ENCODE measurements at regions not wholly inside any gene's neighbourhood (a gene's known extent, or its start where the extent isn't known, plus 50 kb on each side); places are given as distances from the start of the nearest gene placed in this dataset.

GRCh38 chr6:12467706-12468670 lies 177.8 kb downstream of the EDN1 start:
- H3K27ac Mint-ChIP-seq = no peak overlapping the region
- no peaks in the 10 kb centered on the region for H3K27me3 Mint-ChIP-seq
- no peak overlapping the region for H3K4me3 Mint-ChIP-seq
- H3K36me3 Mint-ChIP-seq = no peaks in the 10 kb centered on the region
- no peaks in the 10 kb centered on the region for H3K9me3 Mint-ChIP-seq
- no peak for DNase-seq
- CTCF ChIA-PET = no interaction called here
- no peaks in the 10 kb centered on the region for H3K4me1 Mint-ChIP-seq

- CTCF ChIA-PET = no interaction called here
- DNase-seq = no peak
- H3K9me3 Mint-ChIP-seq = no peaks in the 10 kb centered on the region
Observed at GRCh38 chr6:12472601-12473038, 182.5 kb downstream of the EDN1 start.

GRCh38 chr6:12473494-12473893 lies 183.3 kb downstream of the EDN1 start:
- no peak for DNase-seq
- no peaks in the 10 kb centered on the region for H3K4me1 Mint-ChIP-seq
- no peaks in the 10 kb centered on the region for H3K36me3 Mint-ChIP-seq
- H3K27ac Mint-ChIP-seq = no peak overlapping the region
- CTCF ChIA-PET = no interaction called here
- no peaks in the 10 kb centered on the region for H3K9me3 Mint-ChIP-seq
- no peak overlapping the region for H3K4me3 Mint-ChIP-seq
- no peaks in the 10 kb centered on the region for H3K27me3 Mint-ChIP-seq

More at GRCh38 chr6:12472601-12473038, 182.5 kb downstream of the EDN1 start:
- H3K27ac Mint-ChIP-seq = no peak overlapping the region
- H3K4me3 Mint-ChIP-seq = no peak overlapping the region
- no peaks in the 10 kb centered on the region for H3K36me3 Mint-ChIP-seq
- H3K4me1 Mint-ChIP-seq = no peaks in the 10 kb centered on the region
- H3K27me3 Mint-ChIP-seq = no peaks in the 10 kb centered on the region

DNA sequence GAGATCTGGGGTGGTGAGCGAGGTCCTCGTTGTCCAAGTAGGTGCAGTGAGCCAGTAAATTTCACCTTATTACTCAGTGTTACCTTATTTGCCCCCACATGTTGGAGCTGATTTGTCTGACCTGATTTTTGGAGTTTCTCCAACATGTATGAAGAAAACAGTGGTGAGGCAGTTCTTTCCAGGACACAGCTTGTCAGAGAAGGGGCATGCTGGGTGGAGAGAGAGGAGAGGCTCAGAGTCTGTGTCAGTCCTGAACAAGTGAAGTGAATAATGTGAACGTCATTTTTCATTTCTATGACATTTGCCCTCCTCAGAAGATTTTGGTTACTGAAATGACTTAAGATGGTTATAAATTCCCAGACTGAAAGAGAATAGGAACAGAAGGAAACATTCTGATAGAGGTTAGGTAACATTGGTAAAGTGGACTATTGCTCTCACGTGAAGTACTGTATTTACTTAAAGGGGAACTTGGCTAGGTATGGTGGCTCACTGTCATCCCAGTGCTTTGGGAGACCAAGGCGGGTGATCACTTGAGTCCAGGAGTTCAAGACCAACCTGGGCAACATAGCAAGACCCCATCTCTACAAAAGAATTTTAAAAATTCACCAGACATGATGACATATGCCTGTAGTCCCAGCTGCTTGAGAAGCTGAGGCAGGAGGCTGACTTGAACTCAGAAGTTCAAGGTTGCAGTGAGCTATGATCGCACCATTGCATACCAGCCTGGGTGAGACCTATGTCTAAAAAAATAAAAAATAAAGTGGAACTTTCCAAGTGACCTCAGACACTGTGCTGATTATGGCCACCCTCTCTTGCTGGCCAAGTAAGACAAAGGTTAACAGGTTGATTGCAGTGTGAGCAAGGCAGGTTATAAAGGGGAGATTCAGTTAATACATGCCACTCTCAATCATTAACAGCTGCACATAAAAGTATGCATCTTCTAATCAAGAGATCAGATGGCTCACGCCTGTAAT lies 184.3 kb downstream of the EDN1 start:
- no peaks in the 10 kb centered on the region for H3K27me3 Mint-ChIP-seq
- no peak overlapping the region for H3K27ac Mint-ChIP-seq
- H3K9me3 Mint-ChIP-seq = no peaks in the 10 kb centered on the region
- no peak for DNase-seq
- H3K36me3 Mint-ChIP-seq = no peaks in the 10 kb centered on the region
- no peak overlapping the region for H3K4me3 Mint-ChIP-seq
- CTCF ChIA-PET = no interaction called here
- H3K4me1 Mint-ChIP-seq = no peaks in the 10 kb centered on the region

DNA sequence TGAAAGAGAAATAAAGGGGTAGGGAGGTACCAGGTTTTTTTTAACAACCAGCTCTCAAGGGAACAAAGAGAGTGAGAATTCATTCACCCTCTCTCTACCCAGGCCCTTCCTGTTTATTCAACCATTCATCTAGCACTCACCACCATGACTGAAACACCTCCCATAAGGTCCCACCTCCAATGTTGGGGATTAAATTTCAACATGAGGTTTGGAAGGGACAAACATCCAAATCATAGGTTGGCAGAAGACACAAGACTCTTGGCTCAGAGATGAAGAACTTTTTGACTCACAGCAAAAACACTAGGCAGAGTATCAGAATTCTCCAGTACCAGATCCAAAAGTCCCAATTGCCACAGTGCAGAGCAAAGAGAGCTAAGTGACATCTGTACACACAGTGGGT lies 186.3 kb downstream of the EDN1 start:
- Mint-ChIP-seq H3K27me3 (no peaks in the 10 kb centered on the region), H3K4me1 (no peaks in the 10 kb centered on the region)
- CTCF ChIA-PET = no interaction called here

GRCh38 chr6:12477616-12478015 lies 187.5 kb downstream of the EDN1 start:
- Mint-ChIP-seq H3K9me3 (no peaks in the 10 kb centered on the region), H3K27me3 (no peaks in the 10 kb centered on the region), H3K27ac (no peak overlapping the region), H3K36me3 (no peaks in the 10 kb centered on the region), H3K4me3 (no peak overlapping the region), H3K4me1 (no peaks in the 10 kb centered on the region)
- no peak for DNase-seq
- CTCF ChIA-PET = interaction anchor here (0.7 kb wide), 1 partner anchor 9 kb away, joined by 3 read pairs; no protein-coding TSS in a partner anchor

More for the DNA sequence above, 186.3 kb downstream of the EDN1 start:
- H3K4me3 Mint-ChIP-seq = no peak overlapping the region
- no peak overlapping the region for H3K27ac Mint-ChIP-seq
- H3K9me3 Mint-ChIP-seq = no peaks in the 10 kb centered on the region
- no peaks in the 10 kb centered on the region for H3K36me3 Mint-ChIP-seq
- DNase-seq = no peak

DNA sequence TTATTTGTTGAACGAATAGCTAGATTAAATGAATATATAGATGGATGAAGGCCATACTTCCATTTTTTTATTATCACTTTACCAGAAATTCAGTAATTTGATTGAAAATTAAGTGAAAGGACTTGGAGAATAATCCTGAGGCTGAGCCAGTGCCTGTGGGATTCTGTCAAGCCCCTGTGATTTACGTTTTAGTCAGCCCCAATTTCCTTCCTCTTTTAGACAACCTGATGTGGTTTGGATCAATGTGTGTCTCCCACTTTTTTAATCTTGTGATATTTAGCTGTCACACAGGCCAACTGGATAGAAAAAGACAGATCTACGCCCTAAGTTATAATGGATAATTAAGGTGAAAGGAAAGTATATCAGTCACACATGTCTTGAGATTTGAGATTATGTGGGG lies 188.8 kb downstream of the EDN1 start:
- Mint-ChIP-seq H3K4me1 (peaks cover 4% of the 10 kb centered on the region), H3K36me3 (no peaks in the 10 kb centered on the region), H3K9me3 (no peaks in the 10 kb centered on the region), H3K27me3 (no peaks in the 10 kb centered on the region), H3K27ac (no peak overlapping the region), H3K4me3 (no peak overlapping the region)
- CTCF ChIA-PET = no interaction called here
- no peak for DNase-seq

DNA sequence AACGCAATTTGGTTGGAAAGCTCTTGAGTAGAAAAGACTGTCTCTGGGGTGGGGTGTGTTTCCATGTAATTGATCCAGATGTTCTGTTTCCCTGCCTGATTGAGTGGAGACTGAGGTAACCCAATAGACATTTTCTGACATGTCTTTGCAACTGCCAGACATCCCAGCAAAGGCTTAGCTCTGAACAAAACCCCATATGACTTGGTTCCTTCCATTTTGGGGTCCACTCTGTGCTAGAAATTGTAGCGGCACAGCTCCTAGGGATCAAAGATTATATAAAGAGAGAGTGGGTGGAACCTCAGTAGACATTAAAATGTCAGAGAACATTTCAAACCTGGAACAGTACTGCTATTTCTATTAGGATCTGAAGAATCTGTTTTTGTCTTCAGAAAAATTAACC lies 189.3 kb downstream of the EDN1 start:
- DNase-seq = no peak
- Mint-ChIP-seq H3K27ac (no peak overlapping the region), H3K36me3 (no peaks in the 10 kb centered on the region)

DNA sequence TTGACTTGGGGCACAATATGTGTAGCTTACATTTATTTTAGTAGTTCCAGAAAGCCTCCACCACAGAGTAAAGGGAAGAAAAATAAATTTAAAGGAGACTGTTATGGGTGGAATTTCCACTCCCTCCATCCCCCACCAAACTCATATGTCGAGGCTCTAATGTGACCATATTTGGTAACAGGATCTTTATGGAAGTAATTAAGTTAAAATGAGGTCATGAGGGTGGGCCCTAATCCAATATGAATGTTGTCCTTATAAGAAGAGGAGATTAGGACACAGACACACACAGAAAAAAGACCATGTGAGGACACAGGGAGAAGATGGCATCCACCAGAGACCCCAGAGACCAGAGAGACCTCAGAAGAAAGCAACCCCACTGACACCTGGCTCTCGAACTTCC lies 189.7 kb downstream of the EDN1 start:
- DNase-seq = no peak
- Mint-ChIP-seq H3K4me1 (peaks cover 4% of the 10 kb centered on the region), H3K27me3 (no peaks in the 10 kb centered on the region), H3K27ac (no peak overlapping the region), H3K36me3 (no peaks in the 10 kb centered on the region), H3K9me3 (no peaks in the 10 kb centered on the region), H3K4me3 (no peak overlapping the region)
- CTCF ChIA-PET = no interaction called here

More for the DNA sequence above, 189.3 kb downstream of the EDN1 start:
- Mint-ChIP-seq H3K9me3 (no peaks in the 10 kb centered on the region), H3K4me1 (peaks cover 4% of the 10 kb centered on the region), H3K27me3 (no peaks in the 10 kb centered on the region), H3K4me3 (no peak overlapping the region)
- CTCF ChIA-PET = no interaction called here

DNA sequence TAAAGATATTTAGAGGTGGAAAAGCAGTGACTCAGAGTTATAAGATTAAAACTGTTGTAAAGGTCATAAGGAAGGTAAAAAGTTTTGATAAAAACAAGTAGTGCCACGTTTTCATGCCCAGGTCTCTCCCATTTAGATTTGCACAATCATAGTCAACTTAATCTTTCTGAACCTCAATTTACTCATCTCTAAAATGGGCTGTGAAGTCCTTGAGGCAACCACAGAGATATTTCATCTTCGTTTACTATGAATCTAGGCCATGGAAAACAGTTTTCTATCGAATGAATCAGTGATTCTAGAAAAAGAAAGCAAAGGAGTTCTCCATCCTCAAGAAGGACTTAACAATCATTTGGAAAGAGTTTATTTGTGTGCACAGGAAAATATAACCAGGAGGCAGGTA lies 190.2 kb downstream of the EDN1 start:
- Mint-ChIP-seq H3K4me3 (no peak overlapping the region), H3K27me3 (no peaks in the 10 kb centered on the region), H3K27ac (no peak overlapping the region), H3K9me3 (no peaks in the 10 kb centered on the region), H3K4me1 (peaks cover 4% of the 10 kb centered on the region), H3K36me3 (no peaks in the 10 kb centered on the region)
- DNase-seq = no peak
- CTCF ChIA-PET = no interaction called here

DNA sequence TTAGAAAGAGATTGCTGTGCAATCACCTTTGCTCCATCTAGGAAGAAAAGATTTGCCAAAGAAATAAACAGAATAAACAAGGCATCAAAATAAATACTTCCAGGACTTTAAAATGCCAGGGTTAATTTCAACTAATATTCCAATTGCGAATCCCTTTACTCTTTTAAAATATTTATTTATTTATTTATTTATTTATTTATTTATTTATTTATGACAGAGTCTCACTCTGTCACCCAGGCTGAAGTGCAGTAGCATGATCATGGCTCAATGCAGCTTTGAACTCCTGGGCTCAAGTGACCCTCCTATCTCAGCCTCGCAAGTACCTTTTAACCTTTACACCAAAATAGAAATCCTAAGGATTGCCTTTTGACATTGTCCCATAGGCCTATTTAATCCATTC lies 191.1 kb downstream of the EDN1 start:
- Mint-ChIP-seq H3K27me3 (no peaks in the 10 kb centered on the region), H3K27ac (no peak overlapping the region), H3K4me1 (peaks cover 4% of the 10 kb centered on the region), H3K9me3 (no peaks in the 10 kb centered on the region), H3K36me3 (no peaks in the 10 kb centered on the region), H3K4me3 (no peak overlapping the region)
- CTCF ChIA-PET = interaction anchor here (2.5 kb wide), 1 partner anchor 23 kb away, joined by 12 read pairs; no protein-coding TSS in a partner anchor
- no peak for DNase-seq

GRCh38 chr6:12481850-12482249 lies 191.7 kb downstream of the EDN1 start:
- no peak for DNase-seq
- no peak overlapping the region for H3K27ac Mint-ChIP-seq
- peaks cover 4% of the 10 kb centered on the region for H3K4me1 Mint-ChIP-seq
- H3K27me3 Mint-ChIP-seq = no peaks in the 10 kb centered on the region
- no peaks in the 10 kb centered on the region for H3K9me3 Mint-ChIP-seq
- H3K4me3 Mint-ChIP-seq = no peak overlapping the region
- H3K36me3 Mint-ChIP-seq = no peaks in the 10 kb centered on the region
- CTCF ChIA-PET = interaction anchor here (2.5 kb wide), 1 partner anchor 22 kb away, joined by 12 read pairs; no protein-coding TSS in a partner anchor

GRCh38 chr6:12482386-12483375 lies 192.5 kb downstream of the EDN1 start:
- no peak overlapping the region for H3K4me3 Mint-ChIP-seq
- DNase-seq = no peak
- CTCF ChIA-PET = interaction anchor here (2.5 kb wide), 1 partner anchor 21 kb away, joined by 12 read pairs; no protein-coding TSS in a partner anchor
- H3K36me3 Mint-ChIP-seq = no peaks in the 10 kb centered on the region
- H3K4me1 Mint-ChIP-seq = peaks cover 4% of the 10 kb centered on the region
- H3K9me3 Mint-ChIP-seq = no peaks in the 10 kb centered on the region
- no peak overlapping the region for H3K27ac Mint-ChIP-seq
- H3K27me3 Mint-ChIP-seq = no peaks in the 10 kb centered on the region

Measured in activated naive CD4-positive, alpha-beta T cell treated with anti-CD3 and anti-CD28 coated beads, Interleukin-2, amount 10 ng/mL, durations not matched to agents 7 days and 5 days (primary cell).